Neuronal stem cell (in vitro differentiated cells): ENCODE measurements at regions not wholly inside any gene's neighbourhood (a gene's known extent, or its start where the extent isn't known, plus 50 kb on each side); places are given as distances from the start of the nearest gene placed in this dataset.

ENCODE experiments used
- DNase-seq: peaks from one replicate; pipeline ENCODE4 v3.0.0-alpha.2; 2013; ENCODE audit warnings: low spot score
- H2AFZ ChIP-seq: one replicate; pipeline ENCODE4 v1.6.1; 2013; ENCODE audit warnings: mild to moderate bottlenecking, low read length, inconsistent platforms
- H2AK5ac ChIP-seq: 2 replicates; pipeline ENCODE4 v1.6.1; 2013; ENCODE audit warnings: low read depth, mild to moderate bottlenecking, inconsistent platforms, low read length, moderate library complexity, mixed read lengths
- H2BK120ac ChIP-seq: 2 replicates; pipeline ENCODE4 v1.6.1; 2013; ENCODE audit warnings: low read depth, mild to moderate bottlenecking, inconsistent platforms, low read length, moderate library complexity, mixed read lengths
- H2BK12ac ChIP-seq: one replicate; pipeline ENCODE4 v1.6.1; 2013; ENCODE audit warnings: low read length, inconsistent platforms
- H2BK15ac ChIP-seq: 2 replicates; pipeline ENCODE4 v1.6.1; 2013; ENCODE audit warnings: mild to moderate bottlenecking, low read length, inconsistent platforms, mixed read lengths
- H2BK5ac ChIP-seq: one replicate; pipeline ENCODE4 v1.6.1; 2013; ENCODE audit warnings: inconsistent platforms, mild to moderate bottlenecking, low read length, moderate library complexity
- H3K14ac ChIP-seq: one replicate; pipeline ENCODE4 v1.6.1; 2013; ENCODE audit warnings: low read length, inconsistent platforms
- H3K18ac ChIP-seq: 2 replicates; pipeline ENCODE4 v1.6.1; 2013; ENCODE audit warnings: low read length, inconsistent platforms
- H3K23ac ChIP-seq: 2 replicates; pipeline ENCODE4 v1.6.1; 2013; ENCODE audit warnings: low read depth, mild to moderate bottlenecking, mixed read lengths, low read length, inconsistent platforms; ENCODE audit not compliant: poor library complexity
- H3K27ac ChIP-seq: replicated peaks from 3 replicates; pipeline ENCODE4 v1.5.1; 2013; ENCODE audit warnings: low read length, inconsistent platforms
- H3K27me3 ChIP-seq, 3 experiments: 2 replicates each; pipeline ENCODE4 v1.6.1; 2013; ENCODE audit warnings: low read length in 3 of 3, mild to moderate bottlenecking in 2 of 3, inconsistent platforms in 1 of 3, low read depth in 1 of 3, mixed read lengths in 1 of 3, moderate library complexity in 1 of 3; ENCODE audit not compliant: control insufficient read depth in 3 of 3, insufficient read depth in 3 of 3
- H3K36me3 ChIP-seq, 2 donors: replicated peaks in 1 of 2; 2 replicates each; pipeline ENCODE4 v1.6.1; 2013; ENCODE audit warnings: low read length in 2 of 2; ENCODE audit not compliant: control insufficient read depth in 2 of 2, insufficient read depth in 2 of 2
- H3K4ac ChIP-seq: 2 replicates; pipeline ENCODE4 v1.6.1; 2013; ENCODE audit warnings: inconsistent platforms, mild to moderate bottlenecking, low read length, moderate library complexity
- H3K4me1 ChIP-seq, 2 donors: 1 replicate in 1 of 2; 2 replicates in 1 of 2; pipeline ENCODE4 v1.6.1; 2013; ENCODE audit warnings: low read length in 2 of 2, low read depth in 1 of 2; ENCODE audit not compliant: control insufficient read depth in 2 of 2, insufficient read depth in 1 of 2
- H3K4me2 ChIP-seq: one replicate; pipeline ENCODE4 v1.6.1; 2013; ENCODE audit warnings: mild to moderate bottlenecking, low read length, inconsistent platforms; ENCODE audit not compliant: insufficient read depth, poor library complexity, severe bottlenecking
- H3K4me3 ChIP-seq, 2 donors: 2 replicates each; pipeline ENCODE4 v1.5.1; 2013; ENCODE audit warnings: low read length in 2 of 2, mild to moderate bottlenecking in 2 of 2, inconsistent platforms in 1 of 2, moderate library complexity in 1 of 2
- H3K79me1 ChIP-seq: one replicate; pipeline ENCODE4 v1.6.1; 2013; ENCODE audit warnings: low read depth, mild to moderate bottlenecking, inconsistent platforms, low read length, moderate library complexity
- H3K9ac ChIP-seq: one replicate; pipeline ENCODE4 v1.6.1; 2013; ENCODE audit warnings: mild to moderate bottlenecking, low read depth, low read length, inconsistent platforms; ENCODE audit not compliant: poor library complexity
- H3K9me3 ChIP-seq, 2 donors: replicated peaks in 1 of 2; 2 replicates each; pipeline versions ENCODE3 to v1.6.1; 2013; ENCODE audit warnings: low read length in 2 of 2, mild to moderate bottlenecking in 2 of 2, inconsistent platforms in 1 of 2, low read depth in 1 of 2, mixed read lengths in 1 of 2, moderate library complexity in 1 of 2; ENCODE audit not compliant: control insufficient read depth in 2 of 2, insufficient read depth in 1 of 2
- H4K8ac ChIP-seq: one replicate; pipeline ENCODE4 v1.6.1; 2013; ENCODE audit warnings: low read depth, mild to moderate bottlenecking, inconsistent platforms, low read length, moderate library complexity
- H4K91ac ChIP-seq: one replicate; pipeline ENCODE4 v1.6.1; 2013; ENCODE audit warnings: low read length, low read depth, mild to moderate bottlenecking, inconsistent platforms; ENCODE audit not compliant: poor library complexity
- WGBS, 2 donors: extraction: QIAGEN DNeasy Blood & Tissue Kit; methylation state at CpG; one replicate each; pipeline ENCODE4 v1.1.7; 2013; ENCODE audit warnings: missing lambda C conversion rate in 2 of 2, mixed read lengths in 1 of 2; ENCODE audit not compliant: insufficient read length in 2 of 2, insufficient replicate concordance in 1 of 2; ENCODE audit errors: extremely low coverage in 2 of 2; 5-methylcytosine and 5-hydroxymethylcytosine counted together

DNA sequence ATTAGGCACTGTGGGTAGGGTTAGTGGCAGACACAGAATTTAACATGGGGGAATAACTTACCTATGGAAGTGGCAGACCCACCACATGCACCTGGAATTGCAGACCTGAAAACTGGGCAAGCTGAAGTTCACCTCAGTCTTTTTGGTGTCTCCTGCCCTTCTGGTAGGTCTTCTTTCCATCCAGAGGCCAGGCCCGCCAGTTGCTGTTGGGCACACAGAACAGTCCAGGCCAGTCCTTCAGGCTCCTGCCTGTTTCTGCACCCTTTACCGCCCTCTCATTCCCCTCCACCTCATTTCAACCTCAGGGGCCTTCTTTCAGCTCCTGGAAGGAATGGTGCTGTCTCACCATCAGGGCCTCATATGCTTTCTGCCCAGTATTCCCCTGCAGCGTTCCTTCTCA is 358.9 kb upstream of the ETAA1 start:
- WGBS, 2 donors, result no CpG with 5 or more reads among the region's 3 CpGs
- DNase-seq, result no peak

DNA sequence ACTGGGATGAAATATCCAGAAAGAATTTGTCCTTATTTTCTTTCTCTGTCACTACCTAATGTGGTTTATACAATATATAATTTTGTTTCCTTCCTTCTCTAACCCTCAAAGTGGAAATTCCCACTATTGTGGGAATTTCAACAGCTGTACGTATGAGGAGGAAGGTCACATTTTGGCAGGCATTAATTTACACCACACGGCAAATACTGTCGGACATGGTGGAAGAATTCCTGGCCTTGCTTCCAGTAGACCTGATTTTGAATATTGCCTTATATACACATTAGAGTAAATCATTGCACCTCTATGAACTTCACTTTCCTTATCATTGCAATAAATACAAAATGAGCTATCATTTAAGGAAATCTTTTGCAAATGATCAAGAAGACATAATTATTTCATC is 358.1 kb upstream of the ETAA1 start:
- Histone ChIP-seq H2AK5ac (no peak overlapping the region), H3K9ac (no peak overlapping the region), H3K4me2 (no peak overlapping the region), H3K36me3 (no peaks in the 10 kb centered on the region), H3K27ac (no peak overlapping the region), H3K18ac (no peak overlapping the region), H2BK5ac (no peak overlapping the region), H2AFZ (no peak overlapping the region), H3K27me3 (no peaks in the 10 kb centered on the region), H3K23ac (no peak overlapping the region), H2BK12ac (no peak overlapping the region), H3K14ac (no peak overlapping the region), H2BK15ac (no peak overlapping the region), H4K91ac (no peak overlapping the region), H2BK120ac (no peak overlapping the region), H3K4me1 (peaks cover 0 to 3% of the 10 kb centered on the region in 2 donors), H3K9me3 (no peaks in the 10 kb centered on the region), H3K4ac (no peak overlapping the region), H3K4me3 (no peak overlapping the region), H3K79me1 (no peaks in the 10 kb centered on the region), H4K8ac (no peak overlapping the region)
- no peak for DNase-seq
- no CpG with 5 or more reads among the region's 3 CpGs for WGBS, 2 donors

More for the DNA sequence above, 358.9 kb upstream of the ETAA1 start:
- no peak overlapping the region for H4K8ac ChIP-seq
- H4K91ac ChIP-seq, result no peak overlapping the region
- H3K27me3 ChIP-seq, result no peaks in the 10 kb centered on the region
- no peak overlapping the region for H2BK15ac ChIP-seq
- no peak overlapping the region for H3K23ac ChIP-seq
- peak overlapping the region; percentile 25 for H3K18ac ChIP-seq
- peaks cover 0 to 3% of the 10 kb centered on the region in 2 donors for H3K4me1 ChIP-seq
- H3K9ac ChIP-seq, result no peak overlapping the region
- H2BK120ac ChIP-seq, result no peak overlapping the region
- no peak overlapping the region for H3K4me2 ChIP-seq
- H2AFZ ChIP-seq, result no peak overlapping the region
- H3K4me3 ChIP-seq, result no peak overlapping the region
- no peak overlapping the region for H2BK5ac ChIP-seq
- H3K79me1 ChIP-seq, result no peaks in the 10 kb centered on the region
- H3K9me3 ChIP-seq, result no peaks in the 10 kb centered on the region
- H2BK12ac ChIP-seq, result no peak overlapping the region
- H3K36me3 ChIP-seq, result no peaks in the 10 kb centered on the region
- H3K27ac ChIP-seq, result no peak overlapping the region
- H3K14ac ChIP-seq, result no peak overlapping the region
- H2AK5ac ChIP-seq, result no peak overlapping the region
- H3K4ac ChIP-seq, result no peak overlapping the region

DNA sequence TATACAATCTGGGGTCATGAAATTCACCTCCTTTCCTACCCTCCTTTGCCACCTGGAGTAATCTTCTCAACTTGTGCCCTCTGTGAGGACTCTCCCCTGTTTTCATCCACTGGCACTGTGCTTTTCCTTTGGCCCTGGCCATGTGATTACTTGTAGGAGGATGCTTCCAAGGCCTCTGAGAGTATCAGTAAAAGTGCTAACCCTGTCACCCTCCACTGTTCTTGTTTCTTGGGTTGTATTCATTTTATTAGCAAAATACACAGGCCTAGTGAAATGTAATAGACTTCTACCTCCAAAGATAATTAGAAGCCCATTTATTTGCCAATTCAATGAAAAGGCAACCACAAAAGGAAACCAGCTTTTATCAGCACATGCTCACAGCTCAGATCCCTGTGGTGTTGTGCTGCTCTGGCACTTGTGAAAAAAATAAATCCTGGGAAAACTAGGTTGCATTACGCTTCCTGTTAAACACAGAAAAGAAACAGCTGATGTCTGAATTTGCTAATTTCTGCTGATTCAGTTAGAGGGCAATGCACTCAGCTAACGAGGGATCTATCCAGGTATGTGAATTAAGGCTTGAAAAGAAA is 357.5 kb upstream of the ETAA1 start:
- Histone ChIP-seq H2AFZ (no peak overlapping the region), H3K4me3 (no peak overlapping the region), H4K91ac (no peak overlapping the region), H3K23ac (no peak overlapping the region), H3K4me1 (peaks cover 0 to 3% of the 10 kb centered on the region in 2 donors), H3K36me3 (no peaks in the 10 kb centered on the region), H2BK120ac (no peak overlapping the region), H2BK15ac (no peak overlapping the region), H3K18ac (no peak overlapping the region), H3K14ac (no peak overlapping the region), H2BK5ac (no peak overlapping the region), H3K4me2 (no peak overlapping the region), H2BK12ac (no peak overlapping the region), H2AK5ac (no peak overlapping the region), H3K9me3 (no peaks in the 10 kb centered on the region), H3K27me3 (no peaks in the 10 kb centered on the region), H3K9ac (no peak overlapping the region), H3K79me1 (no peaks in the 10 kb centered on the region), H3K4ac (no peak overlapping the region), H4K8ac (no peak overlapping the region), H3K27ac (no peak overlapping the region)
- no CpG with 5 or more reads among the region's 2 CpGs for WGBS, 2 donors
- no peak for DNase-seq

DNA sequence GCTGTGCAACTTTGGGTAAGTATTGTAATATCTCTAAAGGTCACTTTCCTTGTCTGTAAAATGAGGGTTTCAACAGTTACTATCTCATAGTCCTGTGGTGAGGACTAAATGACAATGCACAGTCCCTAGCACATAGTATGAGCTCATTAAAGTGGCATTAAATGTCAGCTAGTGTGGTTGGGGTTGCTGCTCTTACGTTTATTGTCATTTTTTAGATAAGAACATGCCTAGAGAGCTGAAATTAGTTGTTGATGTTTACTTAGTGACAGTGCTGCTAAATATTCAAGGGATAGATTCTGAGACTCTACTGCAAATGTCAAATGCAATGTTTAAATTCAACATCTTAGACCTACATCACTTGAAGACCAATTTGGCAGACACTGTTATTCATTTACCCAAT is 356.1 kb upstream of the ETAA1 start:
- no peaks in the 10 kb centered on the region for H3K27me3 ChIP-seq
- H3K4ac ChIP-seq, result no peak overlapping the region
- no peak overlapping the region for H2BK12ac ChIP-seq
- no peak for DNase-seq
- no peak overlapping the region for H3K4me3 ChIP-seq
- no peaks in the 10 kb centered on the region for H3K9me3 ChIP-seq
- no peak overlapping the region for H3K14ac ChIP-seq
- no peak overlapping the region for H2BK15ac ChIP-seq
- no peaks in the 10 kb centered on the region for H3K79me1 ChIP-seq
- H3K4me1 ChIP-seq, result peaks cover 0 to 3% of the 10 kb centered on the region in 2 donors
- no peak overlapping the region for H2BK5ac ChIP-seq
- H3K9ac ChIP-seq, result no peak overlapping the region
- H4K91ac ChIP-seq, result no peak overlapping the region
- no peak overlapping the region for H2AK5ac ChIP-seq
- no peak overlapping the region for H3K18ac ChIP-seq
- no peak overlapping the region for H3K4me2 ChIP-seq
- H3K36me3 ChIP-seq, result no peaks in the 10 kb centered on the region
- H2AFZ ChIP-seq, result no peak overlapping the region
- no CpG with 5 or more reads among the region's 1 CpG for WGBS, 2 donors
- H3K23ac ChIP-seq, result no peak overlapping the region
- H4K8ac ChIP-seq, result no peak overlapping the region
- H3K27ac ChIP-seq, result no peak overlapping the region
- H2BK120ac ChIP-seq, result no peak overlapping the region
